Astrocyte (in vitro differentiated cells and primary cell): ENCODE measurements at regions not wholly inside any gene's neighbourhood (a gene's known extent, or its start where the extent isn't known, plus 50 kb on each side); places are given as distances from the start of the nearest gene placed in this dataset.

ENCODE experiments used
- DNase-seq: peaks from one replicate; pipeline ENCODE4 v3.0.0-alpha.2; 2010; ENCODE audit warnings: low read depth
- FAIRE-seq: peaks from 2 replicates; lab custom pipeline; 2011; peaks lifted over from hg19 to GRCh38; lab: Jason Lieb, UNC
- H2AFZ ChIP-seq: 2 replicates; pipeline ENCODE4 v1.6.0; 2012; ENCODE audit warnings: low read depth, low read length, inconsistent platforms
- H3K27ac ChIP-seq: 2 replicates; pipeline ENCODE4 v1.5.1; 2011; ENCODE audit warnings: low read depth, low read length, inconsistent platforms
- H3K27me3 ChIP-seq: 2 replicates; pipeline ENCODE4 v1.6.0; 2011; ENCODE audit warnings: low read length, inconsistent platforms; ENCODE audit not compliant: insufficient read depth
- H3K36me3 ChIP-seq: 2 replicates; pipeline ENCODE4 v1.5.1; 2011; ENCODE audit warnings: low read length, inconsistent platforms; ENCODE audit not compliant: insufficient read depth
- H3K4me1 ChIP-seq: 2 replicates; pipeline ENCODE4 v1.5.1; 2011; ENCODE audit warnings: low read length, inconsistent platforms; ENCODE audit not compliant: insufficient read depth
- H3K4me2 ChIP-seq: 2 replicates; pipeline ENCODE4 v1.6.0; 2012; ENCODE audit warnings: low read length, inconsistent platforms
- H3K4me3 ChIP-seq: 2 replicates; pipeline ENCODE4 v1.5.1; 2011; ENCODE audit warnings: low read depth, mild to moderate bottlenecking, low read length, inconsistent platforms; ENCODE audit not compliant: insufficient read depth
- H3K79me2 ChIP-seq: 2 replicates; pipeline ENCODE4 v1.6.0; 2012; ENCODE audit warnings: mild to moderate bottlenecking, low read length, inconsistent platforms; ENCODE audit not compliant: insufficient read depth
- H3K9ac ChIP-seq: 2 replicates; pipeline ENCODE4 v1.6.0; 2012; ENCODE audit warnings: mild to moderate bottlenecking, low read length, inconsistent platforms
- H3K9me3 ChIP-seq: 2 replicates; pipeline ENCODE4 v1.5.1; 2012; ENCODE audit warnings: low read depth, mild to moderate bottlenecking, low read length, inconsistent platforms; ENCODE audit not compliant: insufficient read depth
- H4K20me1 ChIP-seq: 2 replicates; pipeline ENCODE4 v1.6.0; 2012; ENCODE audit warnings: low read length, inconsistent platforms; ENCODE audit not compliant: insufficient read depth
- H3K27ac Mint-ChIP-seq: one replicate; pipeline ENCODE4 v1.8.0; 2021; ENCODE audit warnings: mild to moderate bottlenecking, mixed read lengths; ENCODE audit not compliant: unreplicated experiment
- H3K27me3 Mint-ChIP-seq: one replicate; pipeline ENCODE4 v1.8.0; 2021; ENCODE audit warnings: low read depth, mixed read lengths; ENCODE audit not compliant: unreplicated experiment
- H3K36me3 Mint-ChIP-seq: one replicate; pipeline ENCODE4 v1.8.0; 2021; ENCODE audit warnings: low read depth, mixed read lengths; ENCODE audit not compliant: unreplicated experiment
- H3K4me1 Mint-ChIP-seq: one replicate; pipeline ENCODE4 v1.8.0; 2021; ENCODE audit warnings: low read depth, mixed read lengths; ENCODE audit not compliant: unreplicated experiment
- H3K4me3 Mint-ChIP-seq: one replicate; pipeline ENCODE4 v1.8.0; 2021; ENCODE audit warnings: mild to moderate bottlenecking, moderate library complexity, mixed read lengths; ENCODE audit not compliant: unreplicated experiment
- H3K9me3 Mint-ChIP-seq: one replicate; pipeline ENCODE4 v1.8.0; 2021; ENCODE audit warnings: mild to moderate bottlenecking, mixed read lengths; ENCODE audit not compliant: unreplicated experiment
- EZH2 ChIP-seq: IDR thresholded peaks from 2 replicates; pipeline ENCODE4 v1.6.1; 2012; ENCODE audit warnings: mild to moderate bottlenecking, low read length, inconsistent platforms; ENCODE audit not compliant: insufficient read depth
- TF ChIP-seq, protein P1 (sequence below): IDR thresholded peaks from 2 replicates; pipeline ENCODE4 v1.5.1; 2011; ENCODE audit warnings: low read depth, mild to moderate bottlenecking, inconsistent platforms, low read length, moderate library complexity; ENCODE audit not compliant: insufficient read depth

DNA sequence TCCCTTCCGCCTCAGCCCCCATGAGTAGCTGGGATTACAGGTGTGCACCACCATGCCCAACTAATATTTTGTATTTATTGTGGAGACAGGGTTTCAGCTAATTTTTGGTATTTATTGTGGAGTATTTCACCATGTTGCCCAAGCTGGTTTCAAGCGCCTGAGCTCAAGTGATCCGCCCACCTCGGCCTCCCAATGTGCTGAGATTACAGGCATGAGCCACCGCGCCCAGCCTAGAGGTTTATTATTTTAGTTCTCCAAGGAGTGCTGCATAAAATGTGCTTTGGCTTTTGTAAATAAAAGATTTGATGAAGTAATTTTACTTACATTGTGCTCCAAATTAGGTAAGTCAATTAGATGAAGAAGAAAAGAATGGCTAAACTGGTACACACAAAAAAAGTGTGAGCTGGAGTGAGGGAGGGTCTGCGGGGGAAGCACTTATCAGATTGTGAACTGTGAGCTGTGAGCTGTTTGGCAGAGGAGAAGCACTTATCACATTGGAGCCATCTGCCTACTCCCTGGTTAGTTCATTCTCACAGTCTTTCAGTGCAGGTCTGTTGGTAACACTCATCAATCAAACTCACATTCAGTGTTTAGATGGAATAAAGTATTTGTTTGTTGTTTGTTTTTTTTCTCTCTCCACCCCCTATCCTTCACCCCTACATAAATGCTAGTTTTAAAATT, 398.0 kb downstream of the EPHA7 start:
- Histone ChIP-seq H3K4me1 (no peaks in the 10 kb centered on the region), H2AFZ (no peak overlapping the region), H3K27ac (no peak overlapping the region), H3K4me3 (no peak overlapping the region), H3K27me3 (no peaks in the 10 kb centered on the region), H3K79me2 (no peaks in the 10 kb centered on the region), H4K20me1 (no peaks in the 10 kb centered on the region), H3K4me2 (no peak overlapping the region), H3K36me3 (no peaks in the 10 kb centered on the region), H3K9ac (no peak overlapping the region), H3K9me3 (no peaks in the 10 kb centered on the region)
- Mint-ChIP-seq H3K27me3 (peaks cover 2% of the 10 kb centered on the region), H3K27ac (no peak overlapping the region), H3K4me3 (no peak overlapping the region), H3K4me1 (peaks cover 3% of the 10 kb centered on the region), H3K9me3 (peaks cover 1% of the 10 kb centered on the region), H3K36me3 (no peaks in the 10 kb centered on the region)
- TF ChIP-seq, protein P1, sequence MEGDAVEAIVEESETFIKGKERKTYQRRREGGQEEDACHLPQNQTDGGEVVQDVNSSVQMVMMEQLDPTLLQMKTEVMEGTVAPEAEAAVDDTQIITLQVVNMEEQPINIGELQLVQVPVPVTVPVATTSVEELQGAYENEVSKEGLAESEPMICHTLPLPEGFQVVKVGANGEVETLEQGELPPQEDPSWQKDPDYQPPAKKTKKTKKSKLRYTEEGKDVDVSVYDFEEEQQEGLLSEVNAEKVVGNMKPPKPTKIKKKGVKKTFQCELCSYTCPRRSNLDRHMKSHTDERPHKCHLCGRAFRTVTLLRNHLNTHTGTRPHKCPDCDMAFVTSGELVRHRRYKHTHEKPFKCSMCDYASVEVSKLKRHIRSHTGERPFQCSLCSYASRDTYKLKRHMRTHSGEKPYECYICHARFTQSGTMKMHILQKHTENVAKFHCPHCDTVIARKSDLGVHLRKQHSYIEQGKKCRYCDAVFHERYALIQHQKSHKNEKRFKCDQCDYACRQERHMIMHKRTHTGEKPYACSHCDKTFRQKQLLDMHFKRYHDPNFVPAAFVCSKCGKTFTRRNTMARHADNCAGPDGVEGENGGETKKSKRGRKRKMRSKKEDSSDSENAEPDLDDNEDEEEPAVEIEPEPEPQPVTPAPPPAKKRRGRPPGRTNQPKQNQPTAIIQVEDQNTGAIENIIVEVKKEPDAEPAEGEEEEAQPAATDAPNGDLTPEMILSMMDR: no peak
- TF ChIP-seq EZH2: no peak
- FAIRE-seq (no peak), DNase-seq (no peak)

DNA sequence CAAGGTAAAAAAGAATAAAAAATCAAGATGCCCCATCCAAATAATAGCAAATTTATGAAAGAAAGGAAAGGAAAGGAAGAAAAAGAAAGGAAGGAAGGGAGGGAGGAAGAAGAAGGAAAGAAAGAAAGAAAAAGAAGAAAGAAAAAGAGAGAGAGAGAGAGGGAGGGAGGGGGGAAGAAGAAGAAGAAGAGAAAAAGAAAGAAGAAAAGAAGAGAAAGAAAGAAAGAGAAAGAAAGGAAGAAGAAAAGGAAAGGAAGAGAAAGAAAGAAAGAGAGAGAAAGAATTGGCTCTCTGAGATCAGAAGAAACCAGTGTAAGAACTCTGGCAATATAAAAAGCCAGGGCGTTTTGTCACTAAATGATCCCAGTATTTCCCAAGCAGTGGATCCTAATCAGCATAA, 401.7 kb downstream of the EPHA7 start:
- Histone ChIP-seq H3K4me1 (no peaks in the 10 kb centered on the region), H3K9ac (no peak overlapping the region), H3K79me2 (no peaks in the 10 kb centered on the region), H4K20me1 (no peaks in the 10 kb centered on the region), H3K27ac (no peak overlapping the region), H3K4me2 (no peak overlapping the region), H3K36me3 (no peaks in the 10 kb centered on the region), H2AFZ (no peak overlapping the region), H3K27me3 (no peaks in the 10 kb centered on the region), H3K4me3 (no peak overlapping the region), H3K9me3 (no peaks in the 10 kb centered on the region)
- Mint-ChIP-seq H3K4me1 (peaks cover 3% of the 10 kb centered on the region), H3K27me3 (peaks cover 2% of the 10 kb centered on the region), H3K36me3 (no peaks in the 10 kb centered on the region), H3K9me3 (peaks cover 1% of the 10 kb centered on the region), H3K27ac (no peak overlapping the region), H3K4me3 (no peak overlapping the region)
- DNase-seq (no peak), FAIRE-seq (no peak)
- TF ChIP-seq, protein P1: no peak
- TF ChIP-seq EZH2: no peak

DNA sequence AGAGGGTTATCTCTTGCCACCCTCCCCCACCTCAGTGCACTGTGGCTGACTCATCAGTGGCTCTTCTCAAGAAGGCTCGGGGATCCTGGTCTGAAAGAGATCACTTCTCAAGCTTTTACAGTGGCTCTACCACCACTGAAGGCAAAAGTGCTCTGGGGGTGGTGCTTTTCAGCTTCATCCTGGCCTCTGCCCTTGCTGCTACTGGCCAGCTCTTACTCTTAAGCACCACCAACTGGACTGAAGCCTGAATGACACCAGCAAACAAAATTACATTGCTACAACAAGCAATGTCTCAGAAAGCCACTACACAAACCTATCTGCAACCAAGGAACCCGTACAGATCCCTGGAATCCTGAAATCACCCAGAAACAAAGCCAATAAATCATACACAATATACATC, 402.1 kb downstream of the EPHA7 start:
- Histone ChIP-seq H3K4me3 (no peak overlapping the region), H3K4me2 (no peak overlapping the region), H2AFZ (no peak overlapping the region), H3K27me3 (no peaks in the 10 kb centered on the region), H3K9me3 (no peaks in the 10 kb centered on the region), H3K9ac (no peak overlapping the region), H3K27ac (no peak overlapping the region), H4K20me1 (no peaks in the 10 kb centered on the region), H3K4me1 (no peaks in the 10 kb centered on the region), H3K79me2 (no peaks in the 10 kb centered on the region), H3K36me3 (no peaks in the 10 kb centered on the region)
- H3K27me3 Mint-ChIP-seq: peaks cover 2% of the 10 kb centered on the region
- DNase-seq (no peak), FAIRE-seq (no peak)
- no peaks in the 10 kb centered on the region for H3K36me3 Mint-ChIP-seq
- H3K9me3 Mint-ChIP-seq: peaks cover 1% of the 10 kb centered on the region
- H3K4me3 Mint-ChIP-seq: no peak overlapping the region
- peaks cover 3% of the 10 kb centered on the region for H3K4me1 Mint-ChIP-seq
- H3K27ac Mint-ChIP-seq: no peak overlapping the region
- no peak for TF ChIP-seq EZH2
- TF ChIP-seq, protein P1: no peak
